IPS DF 6.9 (cell line): ENCODE measurements at regions not wholly inside any gene's neighbourhood (a gene's known extent, or its start where the extent isn't known, plus 50 kb on each side); places are given as distances from the start of the nearest gene placed in this dataset.

ENCODE experiments used
- DNase-seq: peaks from one replicate; pipeline ENCODE4 v3.0.0-alpha.2; 2013; ENCODE audit warnings: low read depth, low spot score
- H3K27ac ChIP-seq: one replicate; pipeline ENCODE4 v1.5.1; 2013; ENCODE audit warnings: low read length, control low read depth
- H3K27me3 ChIP-seq: 2 replicates; pipeline ENCODE4 v1.6.1; 2013; ENCODE audit warnings: mild to moderate bottlenecking, low read length; ENCODE audit not compliant: control insufficient read depth, insufficient read depth
- H3K36me3 ChIP-seq: 2 replicates; pipeline ENCODE4 v1.6.1; 2013; ENCODE audit warnings: low read length; ENCODE audit not compliant: control insufficient read depth, insufficient read depth
- H3K4me1 ChIP-seq: 2 replicates; pipeline ENCODE4 v1.6.1; 2013; ENCODE audit warnings: low read length; ENCODE audit not compliant: control insufficient read depth, insufficient read depth
- H3K4me3 ChIP-seq: 2 replicates; pipeline ENCODE4 v1.5.1; 2013; ENCODE audit warnings: mild to moderate bottlenecking, low read length
- H3K9me3 ChIP-seq: 2 replicates; pipeline ENCODE4 v1.6.1; 2013; ENCODE audit warnings: low read length, inconsistent platforms; ENCODE audit not compliant: control insufficient read depth, insufficient read depth
- WGBS: extraction: QIAGEN DNeasy Blood & Tissue Kit; methylation state at CpG from one replicate; pipeline ENCODE4 v1.1.7; 2013; ENCODE audit warnings: mixed read lengths, missing lambda C conversion rate; ENCODE audit not compliant: insufficient read length, insufficient coverage; 5-methylcytosine and 5-hydroxymethylcytosine counted together

DNA sequence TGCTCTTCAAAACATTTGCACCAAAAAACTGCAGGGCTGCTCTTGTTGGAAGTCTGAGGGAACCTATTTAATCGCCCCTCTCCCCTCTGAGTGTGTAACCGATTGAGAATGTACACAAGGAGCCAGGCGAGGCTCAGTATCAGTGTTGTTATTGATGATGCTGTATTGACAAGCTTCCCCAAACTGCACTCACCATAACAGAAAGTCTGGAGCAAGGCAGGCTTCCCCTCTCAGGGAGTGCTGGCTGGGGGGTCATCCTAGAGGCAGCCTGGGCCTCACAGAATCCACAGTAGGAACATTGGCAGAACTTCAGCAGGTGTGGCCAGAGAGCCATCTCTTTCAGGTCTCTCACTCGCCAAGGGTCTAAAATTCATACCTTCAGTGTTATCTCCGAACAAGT lies 58.1 kb upstream of the TUNAR start:
- no peak overlapping the region for H3K27ac ChIP-seq
- no peak for DNase-seq
- no peaks in the 10 kb centered on the region for H3K27me3 ChIP-seq
- H3K36me3 ChIP-seq, result no peaks in the 10 kb centered on the region
- H3K4me3 ChIP-seq, result no peak overlapping the region
- H3K4me1 ChIP-seq, result peaks cover 3% of the 10 kb centered on the region
- H3K9me3 ChIP-seq, result no peaks in the 10 kb centered on the region
- WGBS, result no CpG with 5 or more reads among the region's 5 CpGs

DNA sequence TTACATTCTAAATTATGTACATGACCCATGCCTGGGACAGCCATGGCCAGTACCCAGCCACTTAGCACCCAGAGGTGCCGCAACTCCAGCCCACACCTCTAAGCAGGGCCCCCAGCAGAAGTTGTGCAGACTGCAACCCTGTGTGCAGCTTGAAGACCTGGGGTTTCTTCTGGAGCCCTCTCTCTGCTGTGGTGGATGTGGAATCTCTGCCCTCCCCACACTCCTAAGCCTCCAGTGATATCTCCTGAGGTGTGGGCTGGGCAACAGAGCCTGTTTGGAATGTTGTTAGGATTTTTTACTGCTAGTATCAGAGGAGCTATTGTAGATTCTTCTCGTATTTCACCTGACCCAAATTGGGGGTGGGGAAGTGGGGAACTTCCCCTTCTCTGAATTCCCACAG lies 59.4 kb upstream of the TUNAR start:
- H3K4me3 ChIP-seq, result no peak overlapping the region
- no peak overlapping the region for H3K27ac ChIP-seq
- no CpG with 5 or more reads among the region's 2 CpGs for WGBS
- H3K27me3 ChIP-seq, result no peaks in the 10 kb centered on the region
- no peak for DNase-seq
- H3K9me3 ChIP-seq, result no peaks in the 10 kb centered on the region
- H3K4me1 ChIP-seq, result peaks cover 3% of the 10 kb centered on the region
- H3K36me3 ChIP-seq, result no peaks in the 10 kb centered on the region

DNA sequence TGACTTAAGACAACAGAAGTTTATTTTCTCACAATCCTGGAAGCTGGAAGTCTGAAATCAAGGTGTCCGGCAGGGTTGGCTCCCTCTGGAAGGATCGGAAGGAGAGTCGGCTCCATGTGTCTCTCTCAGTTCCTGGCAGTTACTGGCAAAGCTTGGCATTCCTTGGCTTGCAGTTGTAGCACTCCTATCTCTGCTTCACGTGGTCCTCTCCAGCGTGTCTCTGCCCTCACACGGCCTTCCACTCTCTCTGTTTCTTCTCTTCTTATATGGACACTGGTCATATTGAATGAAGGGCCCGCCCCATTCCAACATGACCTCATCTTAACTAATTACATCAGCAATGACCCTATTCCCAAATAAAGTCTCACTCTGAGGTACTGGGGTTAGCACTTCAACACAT lies 60.1 kb upstream of the TUNAR start:
- no peak overlapping the region for H3K27ac ChIP-seq
- no peaks in the 10 kb centered on the region for H3K36me3 ChIP-seq
- no peaks in the 10 kb centered on the region for H3K9me3 ChIP-seq
- no CpG with 5 or more reads among the region's 7 CpGs for WGBS
- no peaks in the 10 kb centered on the region for H3K27me3 ChIP-seq
- peaks cover 3% of the 10 kb centered on the region for H3K4me1 ChIP-seq
- H3K4me3 ChIP-seq, result no peak overlapping the region
- DNase-seq, result no peak

DNA sequence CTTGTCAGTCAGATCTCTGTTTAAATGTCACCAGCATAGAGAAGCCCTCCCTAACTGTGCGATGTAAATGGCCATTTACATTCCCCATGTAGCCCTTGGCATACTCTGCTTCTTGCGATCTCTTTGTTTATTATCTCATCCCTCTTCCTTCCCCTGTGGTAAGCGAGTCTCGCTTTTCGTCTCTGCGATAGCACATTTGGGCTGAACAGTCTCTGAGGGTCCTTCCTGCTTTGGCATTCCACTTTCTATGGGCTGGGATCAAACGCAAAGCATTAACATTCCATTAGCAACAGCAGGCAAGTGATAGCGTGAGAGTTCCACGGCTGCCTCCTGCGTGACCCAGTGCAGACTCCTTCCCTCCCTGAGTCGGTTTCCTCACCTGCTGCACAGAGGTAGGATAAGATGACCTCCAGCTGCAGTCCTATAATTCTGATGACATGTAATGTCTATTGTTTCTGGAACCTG lies 61.4 kb upstream of the TUNAR start:
- no CpG with 5 or more reads among the region's 11 CpGs for WGBS

DNA sequence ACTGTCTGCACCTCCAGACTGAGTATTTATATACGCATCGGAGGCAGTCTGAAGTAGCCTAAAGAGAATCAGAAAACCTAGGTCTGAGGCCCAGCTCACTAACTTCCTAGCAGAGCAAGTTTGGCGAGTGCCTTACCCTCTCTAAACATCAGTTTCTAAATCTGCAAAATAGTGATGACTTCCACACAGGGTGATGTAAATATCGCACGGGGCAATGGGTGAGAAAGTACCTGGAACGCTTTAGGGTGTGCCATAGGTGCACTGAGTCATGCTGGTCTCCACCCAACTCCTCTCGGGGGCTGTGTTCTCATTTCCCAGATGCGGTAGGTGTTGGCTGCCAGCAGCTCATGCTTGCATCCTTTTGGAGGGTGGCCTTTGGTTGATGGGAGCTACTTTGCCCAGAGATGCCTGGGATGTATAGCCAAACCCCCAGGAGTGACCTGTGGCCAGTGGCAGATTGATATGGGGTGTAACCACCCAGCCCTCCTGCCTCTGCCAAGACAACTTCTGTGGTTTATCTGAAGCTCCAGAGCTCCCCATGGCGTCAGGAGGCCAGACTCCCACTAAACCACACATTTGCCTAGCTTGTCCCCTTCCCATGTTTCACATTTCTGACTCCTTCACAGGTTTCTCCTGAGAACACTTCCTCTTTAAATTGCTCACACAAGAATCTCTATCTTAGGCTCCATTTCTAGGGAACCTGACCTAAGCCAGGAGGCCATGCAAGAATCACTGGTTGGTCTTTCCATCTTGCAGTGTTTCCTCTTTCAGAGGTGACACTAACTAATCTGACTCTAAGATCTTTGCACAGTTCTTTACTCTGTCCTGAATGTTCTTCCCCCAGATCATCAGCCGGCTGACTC lies 62.0 kb upstream of the TUNAR start:
- DNase-seq, result no peak
- no CpG with 5 or more reads among the region's 10 CpGs for WGBS
- Histone ChIP-seq H3K4me1 (peaks cover 3% of the 10 kb centered on the region), H3K36me3 (no peaks in the 10 kb centered on the region), H3K27me3 (no peaks in the 10 kb centered on the region), H3K4me3 (no peak overlapping the region), H3K27ac (no peak overlapping the region), H3K9me3 (no peaks in the 10 kb centered on the region)

More for the DNA sequence above, 61.4 kb upstream of the TUNAR start:
- no peak overlapping the region for H3K4me3 ChIP-seq
- no peaks in the 10 kb centered on the region for H3K27me3 ChIP-seq
- H3K4me1 ChIP-seq, result peaks cover 3% of the 10 kb centered on the region
- no peak for DNase-seq
- no peaks in the 10 kb centered on the region for H3K36me3 ChIP-seq
- H3K9me3 ChIP-seq, result no peaks in the 10 kb centered on the region
- no peak overlapping the region for H3K27ac ChIP-seq

DNA sequence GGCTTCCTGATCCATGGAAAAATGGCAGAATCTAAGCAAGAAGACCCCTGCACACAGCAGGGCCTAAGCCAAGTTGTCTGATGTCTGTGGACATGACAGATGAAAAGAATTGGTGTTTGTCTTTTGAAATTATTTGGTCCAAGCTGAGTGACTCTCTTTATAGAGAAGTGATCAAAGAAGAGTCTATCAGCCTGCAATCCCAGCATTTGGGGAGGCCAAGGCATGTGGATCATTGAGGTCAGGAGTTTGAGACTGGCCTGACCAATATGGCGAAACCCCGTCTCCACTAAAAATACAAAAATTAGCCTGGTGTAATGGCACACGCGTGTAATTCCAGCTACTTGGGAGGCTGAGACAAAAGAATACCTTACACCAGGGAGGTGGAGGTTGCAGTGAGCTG lies 64.8 kb upstream of the TUNAR start:
- H3K4me1 ChIP-seq, result no peaks in the 10 kb centered on the region
- no peak for DNase-seq
- no CpG with 5 or more reads among the region's 4 CpGs for WGBS
- no peaks in the 10 kb centered on the region for H3K9me3 ChIP-seq
- H3K27ac ChIP-seq, result no peak overlapping the region
- no peaks in the 10 kb centered on the region for H3K27me3 ChIP-seq
- H3K36me3 ChIP-seq, result no peaks in the 10 kb centered on the region
- no peak overlapping the region for H3K4me3 ChIP-seq

DNA sequence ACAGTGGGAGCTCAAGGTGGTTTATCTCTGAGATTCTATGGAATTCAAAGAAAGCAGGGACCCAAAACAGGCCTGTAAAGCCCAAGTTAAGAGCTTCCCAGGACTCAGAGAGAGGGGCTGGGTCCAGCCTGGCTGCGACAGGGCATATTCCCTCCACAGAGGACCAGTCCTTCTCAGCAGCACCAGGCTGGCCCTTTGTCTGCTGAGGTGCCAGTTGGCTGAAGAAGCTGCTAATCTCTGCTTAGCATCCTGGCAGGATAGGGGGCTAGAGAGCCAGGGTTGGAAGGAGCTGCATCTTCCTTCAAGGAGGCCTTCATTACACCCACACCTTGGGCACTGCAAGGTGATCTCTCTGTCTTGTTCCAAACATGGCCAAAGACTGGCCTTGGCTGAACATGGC lies 68.3 kb upstream of the TUNAR start:
- no peak overlapping the region for H3K4me3 ChIP-seq
- H3K36me3 ChIP-seq, result no peaks in the 10 kb centered on the region
- no peaks in the 10 kb centered on the region for H3K4me1 ChIP-seq
- H3K9me3 ChIP-seq, result no peaks in the 10 kb centered on the region
- no CpG with 5 or more reads among the region's 1 CpG for WGBS
- H3K27me3 ChIP-seq, result no peaks in the 10 kb centered on the region
- no peak overlapping the region for H3K27ac ChIP-seq
- no peak for DNase-seq

DNA sequence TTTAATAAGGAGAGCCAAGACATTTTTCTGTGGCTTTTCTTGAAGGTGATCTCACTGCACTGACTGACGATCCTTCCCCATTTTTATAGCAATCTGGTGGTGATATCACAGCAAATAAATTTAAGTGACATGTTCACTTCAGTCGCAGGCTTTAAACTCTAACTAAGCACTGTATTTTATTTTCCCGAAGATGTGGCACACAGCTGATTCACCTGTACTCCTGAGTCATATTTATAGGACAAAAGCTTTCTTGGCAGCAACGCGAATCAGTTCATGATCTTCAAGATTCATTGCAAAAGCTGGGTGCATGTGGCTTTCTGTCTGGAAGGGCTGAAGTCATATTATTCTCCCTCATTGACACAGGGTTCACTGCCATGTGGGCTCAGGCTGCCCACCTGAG lies 79.8 kb upstream of the TUNAR start:
- Histone ChIP-seq H3K9me3 (no peaks in the 10 kb centered on the region), H3K27ac (no peak overlapping the region), H3K4me1 (no peaks in the 10 kb centered on the region), H3K36me3 (no peaks in the 10 kb centered on the region), H3K4me3 (no peak overlapping the region), H3K27me3 (no peaks in the 10 kb centered on the region)
- no peak for DNase-seq
- WGBS, result no CpG with 5 or more reads among the region's 5 CpGs

DNA sequence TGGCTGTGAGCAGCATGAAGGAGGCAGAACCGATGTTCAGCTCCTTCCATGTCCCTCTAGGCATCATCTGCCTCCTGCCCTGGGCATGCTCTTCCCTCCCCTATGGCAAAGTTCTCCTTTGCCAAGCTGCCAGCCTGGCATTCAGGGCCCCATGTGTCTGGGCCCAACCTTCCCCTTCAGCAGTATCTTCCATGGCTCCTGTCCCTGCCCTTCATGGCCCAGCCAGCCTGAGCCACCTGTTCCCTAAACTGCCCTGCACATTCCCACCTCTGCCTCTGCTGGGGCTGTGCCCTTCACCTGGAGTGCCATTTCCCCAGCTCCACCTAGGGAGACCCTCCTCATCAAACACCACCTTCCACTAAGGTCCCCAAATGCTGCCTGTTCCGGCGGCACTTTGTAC lies 74.0 kb upstream of the TCL1A start:
- Histone ChIP-seq H3K27me3 (no peaks in the 10 kb centered on the region), H3K36me3 (no peaks in the 10 kb centered on the region), H3K4me1 (no peaks in the 10 kb centered on the region), H3K27ac (no peak overlapping the region), H3K9me3 (no peaks in the 10 kb centered on the region), H3K4me3 (no peak overlapping the region; the same call in 1 of the 2 replicates)
- DNase-seq, result no peak
- no CpG with 5 or more reads among the region's 3 CpGs for WGBS

DNA sequence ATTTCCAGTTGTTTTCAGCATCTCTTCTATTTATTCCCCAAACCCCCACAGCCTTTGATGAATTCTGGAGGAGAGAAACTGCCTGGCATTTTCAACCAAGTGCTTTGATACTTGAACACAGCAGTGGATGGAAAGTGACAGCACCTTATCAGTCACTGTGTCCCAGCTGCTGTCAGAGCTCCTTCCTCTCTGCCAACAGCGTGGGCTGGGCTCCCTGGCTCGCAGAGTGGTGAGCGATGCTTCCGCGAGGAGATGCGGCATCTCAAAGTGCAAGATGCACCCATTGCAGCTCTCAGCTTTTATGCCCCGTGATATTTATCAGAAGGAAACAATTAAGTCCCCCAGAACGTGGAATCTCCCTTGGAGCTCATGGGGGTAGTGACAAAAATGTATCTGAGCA lies 72.6 kb upstream of the TCL1A start:
- no peak for DNase-seq
- no peak overlapping the region for H3K27ac ChIP-seq
- H3K4me3 ChIP-seq, result no peak overlapping the region
- H3K36me3 ChIP-seq, result no peaks in the 10 kb centered on the region
- H3K9me3 ChIP-seq, result no peaks in the 10 kb centered on the region
- H3K4me1 ChIP-seq, result no peaks in the 10 kb centered on the region
- no peaks in the 10 kb centered on the region for H3K27me3 ChIP-seq
- WGBS, result no CpG with 5 or more reads among the region's 8 CpGs

DNA sequence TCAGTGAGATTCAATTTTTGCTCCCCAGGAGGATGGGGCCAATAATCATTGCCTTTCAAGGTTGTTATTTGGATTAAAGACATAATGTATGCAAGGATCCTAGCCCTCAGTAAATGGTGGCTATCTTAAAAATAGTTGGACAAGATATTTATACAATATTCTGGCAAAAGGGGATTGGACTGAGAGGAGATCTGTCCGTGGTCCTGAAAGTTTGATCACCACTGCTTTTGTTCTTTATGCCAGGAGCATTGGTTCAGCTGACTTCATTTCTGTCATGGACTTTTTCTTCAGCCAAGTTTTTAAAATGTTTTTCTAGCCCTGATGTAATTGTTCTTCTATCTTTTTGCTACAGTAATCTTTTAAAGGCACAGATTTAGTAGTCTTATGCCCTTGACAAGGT lies 70.2 kb upstream of the TCL1A start:
- Histone ChIP-seq H3K9me3 (no peaks in the 10 kb centered on the region), H3K36me3 (no peaks in the 10 kb centered on the region), H3K4me3 (no peak overlapping the region), H3K4me1 (no peaks in the 10 kb centered on the region), H3K27me3 (no peaks in the 10 kb centered on the region), H3K27ac (no peak overlapping the region)
- WGBS, result no CpG with 5 or more reads among the region's 1 CpG
- DNase-seq, result no peak
